SK-N-MC (cell line): ENCODE measurements at regions not wholly inside any gene's neighbourhood (a gene's known extent, or its start where the extent isn't known, plus 50 kb on each side); places are given as distances from the start of the nearest gene placed in this dataset.

Experiments
- EZH2 ChIP-seq: fragments of 200-600 bp; sonication (generic); IDR thresholded peaks from one replicate; pipeline ENCODE4 v1.6.1; 2017; ENCODE audit warnings: antibody characterized with exemption
- POLR2AphosphoS5 ChIP-seq: IDR thresholded peaks from 2 replicates; pipeline ENCODE4 v1.6.1; 2012; ENCODE audit warnings: mild to moderate bottlenecking, low read depth, low read length, borderline replicate concordance

DNA sequence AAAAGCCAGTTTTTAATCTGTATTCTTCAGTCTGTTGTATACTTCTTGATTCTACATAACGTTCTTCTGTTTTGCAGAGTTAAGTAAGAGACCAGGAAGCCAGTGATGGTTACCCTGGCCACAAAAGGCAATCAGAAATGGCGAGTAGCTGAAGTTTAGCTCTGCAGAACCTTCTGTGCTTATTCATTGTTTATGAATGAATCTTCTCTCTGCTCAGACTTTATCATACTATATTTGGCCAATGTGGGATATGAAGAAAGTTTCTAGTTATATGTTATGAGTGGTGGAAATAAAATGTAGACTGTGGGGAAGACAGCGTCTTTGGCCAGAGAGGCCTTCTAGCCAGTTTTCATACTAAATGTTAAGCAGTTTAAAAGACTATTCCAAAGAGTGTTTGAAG lies 249.9 kb upstream of the RGS6 start:
- no peak for TF ChIP-seq EZH2
- TF ChIP-seq POLR2AphosphoS5 = no peak
